GM21367 (cell line): ENCODE measurements at regions not wholly inside any gene's neighbourhood (a gene's known extent, or its start where the extent isn't known, plus 50 kb on each side); places are given as distances from the start of the nearest gene placed in this dataset.

Experiments used
- ATAC-seq: cut with Tn5 transposase; IDR thresholded peaks from one replicate; pipeline ENCODE4 v1.9.1; 2021; ENCODE audit not compliant: unreplicated experiment

- no peak for ATAC-seq
Measured at GRCh38 chr17:69716556-69716955, 302.1 kb downstream of the MAP2K6 start.

GRCh38 chr17:69717214-69717613 is 302.7 kb downstream of the MAP2K6 start:
- no peak for ATAC-seq

GRCh38 chr17:69717819-69718218 is 303.3 kb downstream of the MAP2K6 start:
- ATAC-seq, result no peak

- no peak for ATAC-seq
Measured at GRCh38 chr17:69719474-69720048, 305.1 kb downstream of the MAP2K6 start.

- ATAC-seq, result no peak
Measured at GRCh38 chr17:69722518-69722917, 308.0 kb downstream of the MAP2K6 start.

- ATAC-seq, result no peak
Measured at GRCh38 chr17:69723316-69723715, 308.8 kb downstream of the MAP2K6 start.

- ATAC-seq, result no peak
Measured at GRCh38 chr17:69723741-69724140, 309.2 kb downstream of the MAP2K6 start.

- no peak for ATAC-seq
Measured at GRCh38 chr17:69724238-69724637, 309.7 kb downstream of the MAP2K6 start.

- ATAC-seq, result no peak
Measured at GRCh38 chr17:69725146-69725545, 310.6 kb downstream of the MAP2K6 start.

- ATAC-seq, result no peak
Measured at GRCh38 chr17:69728816-69729215, 314.3 kb downstream of the MAP2K6 start.

- ATAC-seq, result no peak
Measured at GRCh38 chr17:69729944-69730343, 315.4 kb downstream of the MAP2K6 start.

GRCh38 chr17:69732272-69732918 is 317.9 kb downstream of the MAP2K6 start:
- ATAC-seq, result no peak

- no peak for ATAC-seq
Measured at GRCh38 chr17:69733171-69734012, 318.9 kb downstream of the MAP2K6 start.

GRCh38 chr17:69734656-69735055 is 320.2 kb downstream of the MAP2K6 start:
- ATAC-seq, result no peak

- ATAC-seq, result no peak
Measured at GRCh38 chr17:69735285-69735684, 320.8 kb downstream of the MAP2K6 start.

GRCh38 chr17:69743091-69743490 is 328.6 kb downstream of the MAP2K6 start:
- no peak for ATAC-seq

- ATAC-seq, result no peak
Measured at GRCh38 chr17:69744512-69745070, 330.1 kb downstream of the MAP2K6 start.

- no peak for ATAC-seq
Measured at GRCh38 chr17:69749911-69750310, 325.1 kb upstream of the KCNJ16 start.

- ATAC-seq, result no peak
Measured at GRCh38 chr17:69757688-69758430, 317.2 kb upstream of the KCNJ16 start.

- no peak for ATAC-seq
Measured at GRCh38 chr17:69760562-69760961, 314.5 kb upstream of the KCNJ16 start.

- no peak for ATAC-seq
Measured at GRCh38 chr17:69761011-69761410, 314.0 kb upstream of the KCNJ16 start.
